Activated T-helper 1 cell treated with Interleukin-2 at 50 U/mL for 16 hours (primary cell): ENCODE measurements at regions not wholly inside any gene's neighbourhood (a gene's known extent, or its start where the extent isn't known, plus 50 kb on each side); places are given as distances from the start of the nearest gene placed in this dataset.
A peak's percentile ranks its signal among the peaks of the same experiment; 100 is the strongest.

Experiments
- DNase-seq: peaks from one replicate; pipeline ENCODE4 v3.0.0-alpha.2; 2020; ENCODE audit warnings: low read depth

DNA sequence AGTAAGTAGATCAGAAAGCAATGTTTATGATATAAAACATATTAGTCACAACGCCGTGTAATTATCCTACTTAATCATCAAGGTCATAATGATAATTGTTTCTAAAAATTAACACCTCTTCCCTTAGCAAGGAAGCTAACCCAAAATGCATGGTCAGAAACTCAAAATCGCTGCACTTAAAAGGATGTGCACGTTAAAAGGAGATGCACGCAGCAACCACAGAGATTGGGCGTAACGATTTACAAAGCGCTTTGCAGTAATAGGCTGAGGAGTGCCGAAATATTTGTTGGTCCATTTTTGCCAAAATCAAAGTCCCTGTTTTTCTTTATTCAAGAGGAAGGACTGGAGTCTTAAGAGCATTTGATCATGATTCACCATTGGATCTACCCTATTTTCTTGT is 1077.2 kb downstream of the VRK1 start:
- no peak for DNase-seq

DNA sequence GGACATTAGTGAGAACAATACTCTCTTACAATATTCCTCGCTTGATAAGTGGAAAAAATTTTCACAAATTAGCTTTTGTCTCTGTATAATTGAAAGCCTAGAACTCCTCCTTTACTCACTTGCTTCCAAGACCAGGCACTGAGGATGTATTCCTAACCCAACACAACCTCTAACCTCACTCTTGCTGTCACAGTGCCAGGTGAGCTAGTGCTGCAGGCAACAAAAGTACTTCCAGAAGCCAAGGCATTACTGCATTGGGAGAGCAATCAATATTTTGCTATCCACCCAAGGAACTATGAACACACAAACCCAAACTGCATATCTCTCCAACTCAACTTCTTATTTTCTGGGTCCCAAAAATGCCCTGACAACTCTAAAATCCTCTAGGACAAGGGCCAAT is 1081.0 kb downstream of the VRK1 start:
- no peak for DNase-seq

DNA sequence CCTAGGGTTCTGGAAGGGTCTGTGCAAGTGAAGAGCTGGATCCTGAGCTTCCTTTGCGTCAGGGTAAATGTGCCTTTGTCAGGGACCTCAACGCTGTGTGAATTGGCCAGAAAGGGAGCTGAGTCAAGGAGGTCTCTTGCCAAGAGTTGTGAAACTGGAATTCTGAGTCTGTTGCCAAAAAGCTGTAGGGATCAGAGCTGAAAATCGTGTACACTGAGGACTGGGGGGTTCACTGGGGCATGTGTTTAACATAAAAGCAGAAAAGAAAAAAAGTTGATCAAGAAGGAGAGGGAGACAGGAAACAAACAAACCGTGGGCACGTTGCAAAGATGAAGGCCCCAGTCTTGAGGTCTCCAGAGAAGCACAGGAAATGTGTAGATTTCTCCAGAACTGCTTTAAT is 1081.5 kb downstream of the VRK1 start:
- DNase-seq = peak; percentile 1

DNA sequence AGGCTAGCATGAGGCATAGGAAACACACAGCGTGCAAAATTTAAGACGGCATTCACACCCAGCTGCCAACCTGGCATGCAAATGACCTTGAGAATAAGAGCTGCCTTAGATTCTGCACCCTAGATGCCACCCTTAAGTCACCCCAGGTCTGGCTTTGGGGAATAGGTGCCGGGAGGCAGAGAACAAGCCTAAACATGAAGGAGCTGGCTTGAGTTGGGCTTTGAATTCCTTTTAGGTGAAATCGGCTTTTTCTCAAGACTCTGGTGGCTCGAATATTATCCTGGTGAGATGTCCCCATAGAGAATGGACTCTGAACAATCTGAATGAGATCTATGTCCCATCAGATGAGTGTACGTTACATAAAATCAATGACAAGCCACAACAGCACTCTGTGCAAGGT is 1090.5 kb downstream of the VRK1 start:
- no peak for DNase-seq

DNA sequence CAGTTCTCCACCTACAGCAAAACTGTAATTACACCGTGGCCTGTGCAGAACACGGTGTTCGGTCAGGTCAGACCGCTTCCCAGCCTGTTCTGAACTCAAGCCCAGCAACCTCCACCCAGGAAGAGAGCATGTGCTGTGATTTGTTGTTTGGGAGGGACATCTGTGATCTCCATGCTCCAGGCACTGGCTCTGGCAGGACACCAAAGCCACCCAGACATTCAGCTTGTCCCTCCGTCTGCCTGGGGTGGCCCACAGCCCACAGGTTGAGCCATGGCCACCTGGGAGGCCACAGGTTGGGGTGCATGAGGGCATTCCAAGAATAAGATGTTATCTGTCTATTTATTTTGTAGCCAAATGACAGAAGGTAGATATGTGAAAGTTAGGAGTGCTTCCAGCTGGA is 1091.1 kb downstream of the VRK1 start:
- DNase-seq = no peak

DNA sequence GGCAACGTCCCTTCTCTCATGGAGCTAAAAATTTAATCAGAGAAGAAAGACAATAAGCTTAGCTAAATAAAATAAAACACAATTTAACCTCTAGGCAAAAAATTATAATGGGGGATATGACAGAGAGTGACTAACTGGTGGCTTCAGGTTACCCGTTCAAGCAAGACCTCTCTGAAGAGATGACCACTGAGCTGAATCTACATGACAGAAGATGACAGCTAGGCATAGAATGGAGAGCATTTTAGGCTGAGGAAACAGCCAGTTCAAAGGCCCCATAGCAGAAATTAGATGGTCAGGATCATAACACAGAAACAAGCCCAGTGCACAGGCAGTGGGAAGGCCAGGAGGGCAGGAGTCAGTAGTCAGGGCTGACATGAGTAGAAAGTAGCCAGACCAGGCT is 1094.3 kb downstream of the VRK1 start:
- DNase-seq = no peak

DNA sequence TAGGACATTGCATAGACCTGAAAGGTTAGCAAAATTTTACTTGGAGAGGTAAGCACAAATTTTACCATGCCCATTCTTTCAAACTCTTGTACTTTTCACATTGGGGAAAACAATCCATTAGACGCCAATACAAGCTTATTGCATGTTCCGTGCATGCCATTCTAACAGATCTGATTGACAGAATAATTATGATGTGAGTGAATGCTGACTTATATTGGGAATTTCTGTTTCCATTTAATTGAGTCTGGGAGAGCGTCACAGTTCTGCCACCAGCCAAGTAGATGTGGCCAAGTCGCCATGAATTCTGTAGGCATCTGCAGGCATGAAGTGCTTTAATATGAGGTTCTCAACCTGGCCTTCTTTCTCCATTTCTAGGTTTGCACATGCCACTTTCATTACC is 1097.4 kb downstream of the VRK1 start:
- DNase-seq = no peak

DNA sequence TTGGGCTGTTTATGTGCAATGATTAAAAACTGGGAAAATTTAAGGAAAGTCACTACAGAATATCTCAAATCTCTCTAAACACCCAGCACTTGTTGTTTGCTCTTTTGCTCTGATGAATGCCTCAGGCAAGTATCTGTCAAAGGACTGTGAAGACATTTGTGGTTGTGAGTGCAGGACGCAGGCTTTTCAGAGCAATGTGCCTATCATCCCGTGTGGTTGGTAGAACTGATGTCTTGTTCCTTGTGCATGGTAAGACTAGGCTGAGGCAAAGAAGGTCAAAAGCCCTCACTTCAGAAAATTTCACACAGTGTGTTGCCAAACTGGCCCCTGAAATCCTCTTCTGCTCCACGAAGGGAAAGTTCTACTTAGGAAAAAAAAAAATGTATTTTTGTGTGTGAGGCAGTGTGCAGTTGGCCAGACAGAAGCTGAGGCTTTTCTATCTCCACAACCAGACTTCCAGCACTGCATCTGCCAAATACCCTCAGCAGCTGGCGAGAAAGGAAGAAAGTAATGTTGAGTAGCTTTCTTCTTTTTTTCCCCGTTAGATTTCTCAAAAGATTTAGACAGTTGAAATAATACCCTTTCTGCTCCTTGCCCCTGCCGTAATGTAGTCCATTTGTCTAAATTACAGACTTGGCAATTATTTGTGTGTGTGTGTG is 1103.1 kb downstream of the VRK1 start:
- no peak for DNase-seq

DNA sequence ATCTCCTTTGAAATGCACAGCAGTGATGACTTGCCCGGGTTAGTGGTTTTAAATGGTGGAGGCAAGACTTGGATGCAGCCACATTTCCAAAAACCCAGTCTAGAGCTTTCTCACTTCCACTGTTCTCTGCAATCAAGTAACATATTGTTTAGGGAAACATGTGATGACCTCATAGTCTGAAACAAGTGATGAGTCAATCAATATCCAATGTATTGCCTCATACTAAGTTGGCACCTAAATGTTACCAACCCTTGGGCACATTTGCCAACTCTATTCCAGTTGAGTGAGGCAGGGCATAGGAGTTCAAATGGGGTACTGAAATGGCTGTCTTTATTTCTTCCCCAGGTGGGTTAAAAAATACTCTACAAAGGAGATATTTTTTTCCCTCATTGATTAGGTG is 1105.4 kb downstream of the VRK1 start:
- no peak for DNase-seq

DNA sequence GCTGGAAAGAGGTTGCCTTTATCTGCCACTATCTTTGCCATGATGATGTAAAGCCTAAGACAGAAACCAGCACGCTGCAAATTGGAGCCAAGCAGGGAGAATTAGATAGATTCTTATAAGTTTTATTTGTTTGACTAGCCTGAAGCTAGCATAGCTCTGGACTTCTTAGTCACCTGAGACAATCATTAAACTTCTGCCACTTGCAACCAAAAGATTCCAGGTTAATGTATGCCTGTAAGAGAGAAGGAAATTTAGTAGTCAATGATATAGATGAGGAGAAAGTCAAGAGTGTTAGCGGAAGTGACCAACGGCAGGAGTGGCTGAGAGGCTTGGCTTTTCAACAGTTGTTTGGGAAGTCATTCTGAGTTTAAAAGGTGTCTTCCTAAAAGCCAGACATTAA is 1106.6 kb downstream of the VRK1 start:
- DNase-seq = no peak

DNA sequence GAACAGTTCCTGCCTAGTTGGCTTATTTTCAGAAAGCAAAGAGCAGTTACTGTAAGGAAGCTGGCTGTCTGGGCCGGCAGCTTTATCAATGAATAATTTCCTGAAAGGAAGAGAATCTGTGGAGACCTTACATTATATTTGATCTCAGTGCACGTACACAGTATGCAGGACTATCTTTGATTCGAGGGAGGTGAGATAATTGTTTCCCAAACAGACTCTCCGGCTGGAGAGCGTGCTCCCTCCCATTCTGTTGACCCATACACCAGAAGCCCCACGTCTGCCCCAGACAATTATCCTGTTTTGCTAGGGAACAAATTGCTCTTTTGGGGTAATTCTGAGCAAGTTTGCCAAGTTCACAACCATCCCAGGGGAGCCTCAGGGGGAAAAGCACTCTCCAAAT is 1115.0 kb downstream of the VRK1 start:
- DNase-seq = no peak

DNA sequence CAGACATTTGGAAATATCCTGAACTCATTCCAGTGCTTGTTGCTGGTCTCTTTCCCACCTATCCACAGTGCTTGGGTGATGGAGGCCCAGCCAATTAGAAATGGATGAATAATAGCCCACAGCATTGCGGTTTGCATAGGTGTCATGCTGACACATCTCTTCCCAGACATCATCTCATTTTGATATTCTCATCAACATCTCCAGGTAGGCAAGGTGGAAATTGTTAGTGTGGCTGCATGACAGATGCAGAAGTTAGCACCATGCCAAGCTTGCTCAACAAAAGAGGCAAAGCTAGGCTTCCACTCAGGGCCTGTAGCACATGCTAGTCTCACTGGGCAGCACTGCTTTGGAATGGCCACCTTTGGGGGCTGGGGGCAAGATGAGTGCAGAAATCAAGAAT is 1118.9 kb downstream of the VRK1 start:
- DNase-seq = no peak

DNA sequence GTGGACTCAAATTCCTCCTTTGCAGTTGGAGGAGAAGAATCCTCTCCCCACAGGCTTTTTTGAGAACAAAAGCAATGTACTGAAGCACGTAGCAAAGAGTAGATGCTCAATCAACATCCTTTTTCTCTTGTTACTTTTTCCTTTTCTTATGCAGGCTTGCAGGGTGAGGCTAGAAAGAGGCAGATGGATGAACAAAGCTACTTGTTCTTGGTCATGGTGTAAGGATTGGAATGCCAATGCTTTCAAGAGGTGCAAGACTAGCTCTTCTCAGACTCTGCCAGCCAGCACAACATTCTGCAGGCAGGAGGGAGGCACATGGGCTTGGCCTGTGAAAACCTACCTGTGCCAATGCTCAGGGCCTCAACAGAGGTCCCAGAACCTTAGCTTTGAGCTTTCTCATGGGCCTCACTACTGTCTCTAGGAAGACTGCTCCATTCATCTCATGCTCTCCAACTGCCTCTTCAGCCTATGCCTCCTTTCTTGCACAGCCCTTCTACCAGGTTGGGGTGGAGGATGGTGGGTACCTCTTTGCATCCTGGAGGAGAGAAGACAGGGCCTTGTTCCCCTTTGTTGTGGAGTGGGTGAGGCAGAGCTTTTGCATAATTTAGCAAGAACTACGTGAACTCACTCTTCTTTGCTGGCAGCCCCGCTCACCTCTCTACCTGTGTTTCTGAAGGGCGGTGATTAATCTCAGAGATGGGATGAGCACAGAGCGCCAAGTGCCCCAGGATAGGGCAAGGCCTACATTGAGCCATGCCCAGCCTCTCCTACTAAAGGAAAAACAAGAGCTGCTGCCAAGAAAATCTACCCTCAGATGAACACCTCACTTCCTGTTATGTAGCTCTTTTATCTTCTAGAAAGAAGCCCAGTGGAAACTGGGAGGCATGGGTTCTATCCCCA is 1119.7 kb downstream of the VRK1 start:
- no peak for DNase-seq

DNA sequence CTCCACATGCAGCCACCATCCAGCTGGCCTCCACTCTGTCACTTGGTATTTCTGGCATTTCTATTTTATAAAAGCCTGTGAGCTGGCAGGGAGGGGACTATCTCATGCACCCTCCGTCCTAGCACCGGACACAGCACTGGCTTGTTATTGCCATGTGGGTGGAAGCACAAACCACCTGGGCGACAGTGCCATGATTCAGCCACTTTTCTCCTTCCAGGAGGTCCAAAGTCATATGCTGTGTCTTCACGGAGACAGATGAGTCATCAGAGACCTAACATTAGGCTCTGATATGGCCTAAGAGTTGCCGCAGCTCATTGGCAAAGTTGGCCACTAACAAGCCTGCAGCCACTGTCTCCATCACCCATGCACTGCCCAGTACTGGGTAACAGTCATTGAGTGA is 1123.0 kb downstream of the VRK1 start:
- DNase-seq = no peak

DNA sequence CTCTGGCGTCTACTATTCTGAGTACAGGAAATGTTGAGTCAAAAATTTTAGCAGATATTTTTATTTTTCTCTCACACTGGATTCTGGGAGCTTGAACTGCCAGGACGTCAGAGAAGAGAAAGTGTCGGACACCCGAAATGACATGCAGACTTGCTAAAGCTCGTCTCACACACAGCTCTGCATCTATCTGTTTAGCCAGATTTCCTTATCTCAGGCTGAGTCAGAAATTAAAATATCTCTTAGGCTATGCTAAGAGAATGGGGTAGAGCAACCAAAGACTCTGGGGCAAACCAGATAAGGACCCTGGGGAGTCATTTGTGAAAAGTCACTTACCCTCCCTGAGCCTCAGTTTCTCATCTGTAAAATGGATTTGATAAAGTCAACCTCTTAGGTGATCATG is 1124.1 kb downstream of the VRK1 start:
- no peak for DNase-seq

DNA sequence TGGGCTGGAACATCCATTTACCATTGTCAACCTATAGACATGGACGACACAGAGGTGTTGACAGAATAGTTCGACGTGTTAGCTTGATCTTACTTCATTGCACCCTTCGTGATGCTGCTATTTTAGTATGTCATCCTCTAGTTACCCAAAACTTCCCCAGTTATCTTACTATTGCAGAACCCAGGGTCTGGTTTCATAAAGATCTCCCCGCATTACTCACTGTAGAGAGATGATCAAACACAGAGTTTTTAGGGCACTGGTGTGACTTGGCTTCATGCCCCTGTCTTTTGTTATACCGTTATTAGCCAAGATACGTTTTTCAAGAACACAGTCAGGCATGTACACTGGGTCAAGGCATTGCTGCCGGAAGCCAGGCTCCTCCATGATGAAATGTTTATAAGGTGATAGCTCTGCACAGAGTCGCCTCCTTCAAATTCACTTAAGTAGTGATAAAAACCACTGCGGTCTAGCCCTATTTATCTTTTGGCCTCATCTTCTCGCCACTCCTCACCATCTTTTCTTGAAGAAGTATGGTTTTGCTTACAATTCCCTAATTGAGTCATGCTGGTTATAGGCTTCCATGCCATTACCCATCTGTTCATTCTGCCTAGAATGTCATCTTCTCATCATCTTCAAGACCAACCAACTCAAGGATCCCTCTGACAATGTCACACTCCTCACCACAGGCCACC is 1127.9 kb downstream of the VRK1 start:
- no peak for DNase-seq

DNA sequence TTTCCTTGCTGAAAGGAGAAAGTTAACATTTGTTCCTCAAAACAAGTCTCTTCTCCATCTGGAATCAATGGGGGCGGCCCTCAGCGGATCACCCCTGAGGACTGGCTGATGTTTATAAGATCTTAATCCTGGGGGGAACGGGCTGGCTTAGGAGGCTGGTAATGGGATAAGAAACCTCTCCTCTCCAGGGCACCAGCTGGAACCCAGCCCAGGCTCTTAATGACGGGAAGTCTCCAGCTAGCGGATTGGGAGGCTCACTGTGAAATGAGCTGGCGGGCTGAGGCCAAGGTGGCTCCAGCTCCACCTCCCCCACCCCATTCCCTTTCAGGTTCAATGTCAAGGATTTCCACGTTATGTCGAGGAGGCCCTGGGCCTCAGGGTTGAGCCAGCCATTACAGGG is 1133.0 kb downstream of the VRK1 start:
- DNase-seq = no peak

DNA sequence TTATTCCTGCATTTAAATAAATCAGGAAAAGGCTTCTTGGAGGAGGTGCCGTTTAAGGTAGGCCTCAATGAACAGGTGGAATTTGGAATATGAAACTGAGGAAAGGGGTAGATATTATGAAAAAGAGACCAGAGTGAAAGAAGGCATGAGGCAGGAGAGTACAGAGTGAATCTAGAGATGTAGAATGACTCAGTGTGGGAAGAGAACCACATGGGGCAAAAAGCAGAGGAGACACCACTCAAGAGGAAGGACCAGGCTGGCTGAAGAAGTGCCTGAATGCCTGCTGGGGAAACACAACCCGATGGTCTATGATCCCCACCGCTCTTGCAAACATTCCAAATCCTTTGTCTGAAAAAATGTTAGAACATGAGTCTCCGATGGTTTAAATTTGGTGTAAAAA is 1134.1 kb downstream of the VRK1 start:
- DNase-seq = no peak

DNA sequence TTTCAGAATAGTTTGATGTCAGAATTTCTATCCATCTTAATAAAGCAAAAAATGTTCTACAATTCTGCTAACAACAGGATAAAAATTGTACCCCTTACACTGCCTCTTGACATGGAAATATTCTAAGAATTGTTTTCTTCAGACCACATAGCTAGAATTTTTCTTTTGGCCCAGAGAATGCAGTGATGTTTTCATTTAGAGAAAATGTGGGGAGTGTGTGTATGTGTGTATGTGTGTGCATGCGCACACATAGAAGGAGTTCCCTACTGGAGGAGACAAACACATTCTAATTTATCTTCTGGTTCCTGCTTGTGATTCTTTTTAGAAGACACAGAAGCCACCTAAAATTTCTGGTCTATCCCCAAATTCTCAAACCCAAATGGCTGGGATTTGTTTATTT is 1145.7 kb downstream of the VRK1 start:
- DNase-seq = no peak

DNA sequence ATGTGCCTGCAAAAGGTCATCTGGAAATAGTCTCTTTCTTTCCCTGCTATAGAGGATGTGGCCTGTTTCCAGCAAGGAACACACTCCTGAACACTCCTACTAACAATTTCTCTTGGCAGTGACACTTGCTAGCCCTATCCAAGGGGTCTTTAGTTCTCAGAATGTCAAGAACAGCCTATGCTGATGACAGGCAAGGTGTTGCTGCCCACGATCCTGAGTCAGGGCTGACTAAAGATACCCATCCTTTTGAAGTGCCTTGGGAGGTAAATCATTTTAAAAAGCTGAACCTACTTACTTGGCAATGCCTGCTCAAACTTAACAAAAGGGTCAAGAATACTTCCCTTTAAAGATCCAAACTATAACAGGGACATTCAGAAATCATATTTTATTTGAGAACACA is 1146.4 kb downstream of the VRK1 start:
- DNase-seq = no peak

DNA sequence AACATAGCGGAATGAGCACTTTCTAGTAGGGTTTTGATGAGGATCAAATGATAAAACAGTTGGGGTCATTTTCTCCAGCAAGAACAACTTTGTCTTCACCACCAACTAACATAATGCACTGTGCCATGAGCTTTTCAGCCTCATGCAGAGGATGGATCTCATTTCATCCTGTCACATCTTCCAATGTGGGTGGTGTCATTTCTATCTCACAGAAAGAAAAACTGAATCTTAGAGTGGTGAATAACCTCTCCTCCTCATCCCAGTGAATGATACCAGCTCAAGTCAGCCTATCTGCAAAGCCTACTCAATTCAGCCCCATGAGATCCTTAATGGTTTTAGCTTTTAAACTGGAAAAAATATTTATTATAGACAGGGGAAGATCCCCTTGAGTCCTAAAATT is 1147.2 kb downstream of the VRK1 start:
- DNase-seq = no peak

DNA sequence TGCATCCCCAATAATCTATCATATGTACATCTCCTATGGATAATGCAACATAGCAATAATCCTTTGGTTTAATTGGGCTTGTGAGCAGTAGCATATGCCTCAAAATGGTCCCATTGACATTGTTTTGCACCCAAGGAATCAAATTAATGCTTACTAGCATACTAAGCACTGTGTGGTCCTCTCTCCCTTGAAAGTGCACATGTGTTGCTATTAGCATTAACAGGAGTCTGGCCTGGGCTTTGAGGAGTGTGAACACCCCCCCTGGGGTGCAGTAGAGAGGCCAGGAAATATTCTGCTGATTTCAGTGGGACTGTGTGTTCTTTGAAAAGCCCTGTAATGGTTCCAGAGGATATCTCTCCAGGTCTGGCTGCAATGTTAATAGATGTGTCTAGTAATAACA is 1148.4 kb downstream of the VRK1 start:
- no peak for DNase-seq

DNA sequence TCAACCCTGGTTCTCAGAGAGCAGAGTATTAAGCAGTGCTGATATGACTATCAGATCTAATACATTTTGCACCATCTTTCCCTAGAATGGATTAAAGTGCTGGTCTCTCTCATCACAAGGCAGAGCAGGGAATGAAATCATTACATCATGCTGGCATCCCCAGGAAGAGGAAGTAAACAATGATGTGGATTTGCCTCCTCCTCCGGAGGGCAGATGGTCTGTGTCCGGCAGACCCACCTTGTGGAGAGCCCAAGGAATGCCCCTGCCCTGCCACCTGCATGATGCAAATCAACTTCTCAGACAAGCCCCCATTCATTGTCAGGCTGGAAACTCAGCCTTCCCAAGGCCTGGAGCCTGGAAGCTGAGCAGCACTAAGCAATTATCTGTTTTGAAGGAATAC is 1149.1 kb downstream of the VRK1 start:
- DNase-seq = no peak
